GM18511 (cell line): ENCODE measurements at regions not wholly inside any gene's neighbourhood (a gene's known extent, or its start where the extent isn't known, plus 50 kb on each side); places are given as distances from the start of the nearest gene placed in this dataset.
A peak's percentile ranks its signal among the peaks of the same experiment; 100 is the strongest.

ENCODE experiments used
- ATAC-seq: cut with Tn5 transposase; IDR thresholded peaks from one replicate; pipeline ENCODE4 v1.9.1; 2021; ENCODE audit warnings: mild to moderate bottlenecking, moderate library complexity; ENCODE audit not compliant: unreplicated experiment

DNA sequence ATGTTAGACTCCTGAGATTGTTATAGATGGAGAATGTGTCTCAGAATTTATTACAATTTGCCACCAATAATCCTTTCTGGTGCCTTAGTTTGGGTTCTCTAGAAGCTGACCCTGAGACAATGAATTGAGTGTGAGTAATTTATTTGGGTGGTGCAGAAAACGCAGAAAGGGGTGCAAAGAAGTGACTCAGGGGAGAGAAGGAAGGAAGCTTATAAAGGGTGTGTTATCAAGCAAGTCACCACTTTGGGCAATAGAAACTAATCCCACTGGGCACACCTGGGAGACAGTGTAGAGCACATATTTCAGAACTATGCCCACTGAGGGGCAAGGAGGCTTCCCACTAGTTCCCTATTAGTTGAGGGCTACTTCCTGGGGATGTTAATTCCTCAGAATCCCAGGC, 320.6 kb downstream of the MID1IP1 start:
- no peak for ATAC-seq

DNA sequence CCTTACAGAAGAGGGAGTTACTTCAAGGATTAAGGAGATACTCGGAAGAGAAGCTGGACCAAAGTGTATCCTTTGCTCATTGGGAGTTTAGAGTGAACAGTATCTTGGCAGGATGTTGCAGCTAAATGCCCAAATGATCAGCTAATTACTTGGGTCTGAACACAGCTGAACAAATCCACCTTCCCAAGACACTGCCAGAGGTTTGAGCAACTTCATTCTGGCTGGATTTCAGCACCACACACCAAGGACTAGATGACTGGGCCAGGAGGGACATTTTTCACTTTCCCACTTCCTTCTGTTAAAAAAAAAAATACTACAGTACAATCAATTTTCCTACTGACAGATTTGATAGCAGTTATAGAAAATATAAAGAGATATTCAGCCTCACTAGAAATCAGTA, 324.6 kb downstream of the MID1IP1 start:
- no peak for ATAC-seq

DNA sequence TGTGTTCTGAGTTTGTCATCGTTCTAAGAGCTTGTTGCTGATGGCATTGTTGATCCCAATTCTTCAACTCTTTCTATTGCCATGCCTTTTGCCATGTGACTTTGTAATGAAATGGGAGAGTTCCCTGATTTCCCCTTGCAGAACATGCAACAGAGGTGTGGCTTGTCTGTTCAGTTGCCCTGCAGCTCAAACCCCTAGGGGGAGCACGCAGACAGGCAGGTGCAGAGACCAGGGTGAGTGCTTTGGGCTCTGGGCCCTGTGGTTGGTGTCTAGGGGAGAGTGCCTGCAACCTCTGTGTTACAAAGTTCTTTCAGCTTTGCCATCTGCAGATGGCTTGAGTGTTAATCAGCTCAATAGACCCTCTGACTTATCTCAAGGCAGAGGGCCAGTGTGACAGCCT, 332.7 kb downstream of the MID1IP1 start:
- ATAC-seq = no peak

DNA sequence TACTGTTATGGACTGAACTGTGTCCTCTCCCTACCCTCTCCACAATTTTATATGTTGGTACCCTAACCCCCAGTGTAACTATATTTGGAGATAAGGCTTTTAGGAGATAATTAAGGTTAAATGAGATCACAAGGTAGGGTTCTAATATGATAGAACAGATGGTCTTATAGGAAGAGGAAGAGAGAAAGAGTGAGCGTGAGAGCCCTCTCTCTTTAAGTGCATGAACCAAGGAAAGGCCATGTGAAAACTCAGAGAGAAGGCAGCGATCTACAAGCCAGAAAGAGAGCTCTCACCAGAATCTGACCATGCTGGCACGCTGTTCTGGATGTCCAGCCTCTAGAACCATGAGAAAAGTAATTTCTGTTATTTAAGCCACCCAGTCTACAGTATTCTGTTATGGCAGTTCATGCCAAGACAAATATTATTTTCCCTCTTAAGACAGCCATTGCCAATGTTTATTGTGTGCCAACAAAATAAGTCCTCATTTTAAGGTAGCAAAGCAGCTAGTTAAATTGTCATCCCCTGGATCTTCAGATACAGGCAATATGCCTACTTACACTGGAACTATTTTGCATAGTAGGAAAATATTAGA, 336.2 kb downstream of the MID1IP1 start:
- ATAC-seq = no peak

DNA sequence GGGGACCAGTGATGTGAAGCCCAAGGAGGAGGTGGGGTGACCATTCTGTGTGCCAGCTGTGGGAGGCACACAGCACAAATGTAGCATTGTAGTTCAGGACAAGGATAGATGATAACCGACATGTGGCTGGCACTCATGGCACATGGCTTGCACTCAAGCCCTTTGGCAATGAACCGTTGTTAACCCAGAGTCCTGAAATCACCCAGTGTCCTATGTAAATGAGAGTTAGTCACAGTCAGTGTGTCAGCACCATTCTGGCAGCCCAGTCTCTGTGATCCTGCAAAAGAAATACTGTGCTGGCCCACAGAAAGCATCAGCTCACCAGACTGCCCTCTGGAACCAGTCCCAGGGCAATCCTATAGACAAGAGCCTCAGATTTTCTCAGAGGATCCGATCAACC, 339.3 kb downstream of the MID1IP1 start:
- ATAC-seq = no peak

DNA sequence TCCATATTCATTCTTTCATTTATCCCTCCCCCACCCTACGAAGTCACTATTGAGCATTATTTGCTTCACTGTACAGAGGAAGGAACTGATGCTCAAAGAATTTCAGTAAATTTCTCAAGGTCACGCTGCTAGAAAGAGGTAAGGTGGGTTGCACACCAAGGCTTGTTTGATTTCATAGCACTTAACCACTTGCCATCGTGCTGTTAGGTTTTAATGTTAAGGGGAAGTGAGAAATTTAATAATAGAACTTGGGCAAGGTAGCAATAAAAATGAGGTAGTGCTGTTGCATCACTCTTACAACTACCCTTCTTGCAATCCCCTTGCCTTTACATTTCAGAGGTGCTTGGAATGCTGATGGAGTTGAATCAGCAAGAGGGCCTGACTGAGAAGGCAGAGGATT, 343.1 kb downstream of the MID1IP1 start:
- ATAC-seq = peak; percentile 82

DNA sequence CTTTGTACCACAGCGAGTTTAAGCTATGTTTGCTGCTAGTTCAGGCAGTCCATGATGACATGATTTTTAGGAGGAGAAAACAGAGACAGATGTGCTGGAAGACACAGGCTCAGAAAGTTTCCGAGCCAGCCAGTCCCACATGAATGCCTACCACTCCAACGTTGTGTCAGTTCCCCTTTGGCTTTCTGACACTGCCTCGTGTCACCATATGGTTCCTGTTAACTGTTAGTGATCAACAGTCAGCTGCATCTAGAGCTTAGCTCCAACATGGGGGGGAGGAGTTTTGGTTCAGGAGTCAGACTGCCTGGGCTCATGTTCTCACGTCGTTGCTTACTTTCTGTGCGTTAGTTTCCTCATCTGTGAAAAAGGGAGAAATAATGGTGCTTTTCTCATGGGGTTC, 343.7 kb downstream of the MID1IP1 start:
- ATAC-seq = peak; percentile 67

DNA sequence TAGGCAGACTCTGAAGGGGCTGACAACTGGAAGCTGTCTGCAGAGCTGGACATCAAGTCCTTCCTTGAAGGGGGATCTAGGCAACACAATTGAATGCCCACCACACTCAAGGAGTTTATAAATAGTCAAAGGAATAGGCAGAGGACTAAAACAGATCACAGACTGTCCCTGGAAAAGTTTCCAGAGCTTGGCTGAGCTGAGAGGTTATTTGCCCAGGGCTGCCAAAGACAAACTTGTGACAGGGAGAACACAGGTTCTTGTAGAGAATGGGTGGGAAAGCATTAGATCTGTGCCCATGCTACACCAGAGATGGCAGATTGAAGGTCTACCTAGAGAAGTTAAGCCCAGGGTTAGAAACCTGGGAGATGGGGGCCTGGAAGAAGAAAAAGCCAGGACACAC, 344.6 kb downstream of the MID1IP1 start:
- no peak for ATAC-seq

DNA sequence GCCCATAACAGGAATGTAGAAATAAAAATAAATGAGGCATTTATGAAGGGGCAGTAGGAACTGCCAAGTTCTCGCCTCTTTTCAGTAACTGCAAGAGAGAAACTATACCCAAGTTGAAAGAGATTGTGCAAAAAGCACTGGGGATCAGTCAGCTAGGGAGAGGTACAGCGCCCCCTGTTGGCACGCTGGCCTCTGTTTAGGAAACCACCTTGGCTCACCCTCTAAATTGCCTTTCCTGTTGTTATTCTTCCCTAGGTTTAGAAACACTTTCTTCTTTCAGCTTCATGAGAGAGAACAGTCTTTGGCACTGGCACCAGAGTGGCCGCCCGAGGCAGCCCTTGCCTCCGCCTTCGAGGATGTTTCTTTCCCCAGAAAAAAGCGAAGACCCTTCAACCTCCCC, 348.5 kb downstream of the MID1IP1 start:
- no peak for ATAC-seq

DNA sequence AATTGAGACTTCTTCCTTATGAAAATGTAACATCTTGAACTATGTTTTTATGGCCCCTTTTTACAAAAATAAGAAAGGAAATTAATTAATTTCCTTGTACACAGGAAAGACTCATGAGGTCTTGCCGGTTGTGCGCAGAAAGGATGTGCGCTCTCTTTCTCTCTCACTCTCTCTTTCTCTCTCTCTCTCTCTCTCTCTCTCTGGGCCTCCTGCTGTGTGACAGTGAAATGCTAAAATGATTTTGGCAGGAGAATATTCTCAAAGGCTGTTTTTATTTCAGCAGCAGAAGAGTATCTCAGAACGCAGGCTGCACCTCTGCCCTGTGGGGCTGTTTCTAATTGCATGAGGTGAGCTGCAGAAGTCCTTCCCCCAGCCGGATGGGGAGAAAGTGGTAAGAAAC, 349.0 kb downstream of the MID1IP1 start:
- ATAC-seq = no peak

DNA sequence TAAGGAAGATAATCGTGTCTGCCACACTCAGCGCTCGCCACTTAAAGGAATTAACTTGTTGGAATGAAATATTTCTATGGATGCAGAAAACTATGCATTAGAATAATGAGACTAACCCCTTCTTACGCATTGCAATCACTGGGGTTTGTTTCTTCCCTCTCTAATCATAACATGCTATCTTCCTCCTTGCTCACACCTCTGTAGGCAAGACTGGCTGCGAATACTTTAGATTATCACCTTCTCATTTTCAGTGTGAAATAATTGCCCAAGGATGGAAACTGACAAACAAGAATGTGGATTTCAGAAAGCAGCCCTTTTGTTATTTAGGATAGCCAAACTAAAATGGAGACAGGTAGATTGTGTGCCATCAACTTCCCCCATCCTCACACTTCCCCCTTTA, 349.4 kb downstream of the MID1IP1 start:
- no peak for ATAC-seq

DNA sequence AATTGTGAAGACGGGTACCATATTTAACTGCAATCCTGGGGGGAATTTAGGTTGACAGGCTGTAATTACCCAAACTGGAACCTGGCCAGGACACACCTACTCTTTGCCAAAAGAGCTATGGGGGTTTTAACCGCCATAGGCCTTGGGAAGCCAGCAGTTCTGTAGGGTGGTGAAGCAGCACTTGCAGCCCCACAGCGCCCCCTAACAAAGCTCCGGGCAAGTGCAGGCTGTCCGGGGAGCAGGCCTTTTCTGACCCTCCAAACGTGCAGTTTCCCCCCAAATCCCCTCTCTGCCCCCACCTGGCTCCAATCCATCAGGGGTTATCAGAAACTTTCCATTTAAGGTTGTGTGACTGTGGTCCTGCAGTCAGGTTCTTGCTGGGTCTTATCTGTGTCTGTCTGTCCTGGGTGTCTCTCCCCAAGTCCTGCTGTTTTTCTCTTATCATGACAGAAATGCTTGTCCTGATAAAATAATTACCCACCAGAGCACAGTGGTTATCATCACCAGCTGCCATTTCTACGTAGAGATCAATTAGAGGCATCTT, 350.9 kb downstream of the MID1IP1 start:
- ATAC-seq = no peak

DNA sequence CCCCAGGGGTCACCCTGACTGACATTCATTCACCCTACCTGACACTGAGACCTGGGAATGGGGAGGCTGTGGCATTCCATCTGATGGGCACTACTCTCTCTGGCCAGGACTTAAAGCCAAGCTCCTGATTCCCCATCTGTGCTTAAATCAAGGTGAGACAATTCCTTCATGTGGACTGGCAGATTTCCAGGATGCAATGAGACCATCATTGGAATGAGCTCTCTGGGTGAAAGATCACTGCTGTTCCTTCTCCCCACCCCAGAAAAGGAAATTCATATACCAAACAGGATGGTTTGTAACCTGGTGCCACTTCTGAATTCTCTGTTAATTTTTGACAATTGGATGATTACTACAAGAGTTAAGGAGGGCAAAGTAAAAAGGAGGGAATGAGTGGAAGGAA, 354.8 kb downstream of the MID1IP1 start:
- ATAC-seq = no peak

DNA sequence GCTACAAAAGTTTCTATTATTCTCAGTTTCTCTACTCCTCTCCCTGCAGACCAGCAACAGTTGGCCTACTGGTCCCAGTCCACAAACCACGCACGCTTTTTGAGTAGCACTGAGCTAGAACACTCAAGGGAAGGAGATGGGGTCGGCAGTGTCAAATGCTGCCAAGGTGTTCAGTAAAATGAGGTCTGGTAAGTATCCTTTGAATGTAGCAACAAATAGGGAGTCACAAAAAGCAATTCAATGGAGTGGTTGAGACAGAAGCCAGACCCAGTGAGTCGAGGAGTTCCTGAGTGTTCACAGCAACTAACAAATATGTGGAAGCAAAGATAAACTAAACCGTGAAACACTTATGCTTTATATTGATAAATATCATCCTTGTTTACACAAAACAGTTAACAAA, 355.7 kb downstream of the MID1IP1 start:
- ATAC-seq = no peak

DNA sequence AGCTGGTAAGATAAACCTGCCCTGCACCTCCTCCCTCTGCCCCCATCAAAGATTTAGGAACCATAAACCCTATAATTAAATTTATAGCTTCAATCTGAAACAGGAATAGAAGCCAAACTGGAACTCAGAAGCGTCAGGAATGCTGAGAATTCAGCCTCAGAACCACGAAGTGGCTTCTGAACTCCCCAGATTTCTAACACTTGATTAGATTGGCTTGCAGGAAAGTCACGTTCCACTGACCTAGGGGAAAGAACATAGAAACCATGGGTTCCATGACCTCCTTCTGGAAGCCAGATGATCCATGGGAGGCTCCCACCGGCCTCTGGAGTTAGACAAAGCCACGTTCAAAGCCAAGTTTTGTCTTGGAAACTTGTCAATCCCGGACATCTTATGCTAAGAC, 356.5 kb downstream of the MID1IP1 start:
- ATAC-seq = no peak

DNA sequence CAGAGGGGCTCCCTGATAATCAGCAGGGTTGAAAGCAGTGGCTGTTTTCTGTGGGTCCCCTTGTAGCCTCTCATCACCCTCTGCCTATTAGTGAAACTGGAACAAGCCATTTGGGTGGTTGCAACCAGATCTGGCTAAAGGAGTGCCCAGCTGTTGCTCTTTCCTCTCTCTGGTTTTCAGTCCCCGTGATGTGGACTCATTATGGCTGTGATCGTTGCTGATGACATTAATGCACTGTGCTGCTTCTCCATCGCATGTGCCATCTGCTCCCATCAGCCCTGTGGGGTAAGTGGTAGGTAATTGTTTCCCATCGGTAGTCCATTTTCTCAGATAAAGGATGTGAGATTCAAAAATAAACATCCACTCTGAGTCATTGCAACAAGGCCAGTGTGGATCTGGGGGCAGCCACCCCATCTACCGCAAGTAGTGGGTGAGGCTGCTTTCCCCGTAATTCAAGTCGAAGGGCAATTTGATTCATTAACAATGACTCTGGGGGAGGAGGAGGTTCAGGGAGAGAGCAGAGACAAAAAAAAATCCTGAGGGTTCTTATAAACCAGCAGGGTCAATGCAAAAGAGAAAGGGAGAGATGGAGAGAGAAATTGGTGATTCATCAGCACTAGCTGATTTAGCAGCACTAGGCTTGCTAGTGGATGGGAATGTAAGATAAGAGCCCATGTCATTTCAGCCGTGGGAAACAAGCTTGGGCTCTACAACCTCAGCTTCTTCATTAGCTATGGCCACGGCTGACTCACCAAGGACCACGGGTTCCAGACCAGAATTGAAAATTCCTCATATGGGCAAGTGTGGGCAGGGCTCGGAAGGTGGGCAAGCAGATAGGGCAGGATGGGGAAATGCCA, 357.8 kb downstream of the MID1IP1 start:
- peak; percentile 57 for ATAC-seq

DNA sequence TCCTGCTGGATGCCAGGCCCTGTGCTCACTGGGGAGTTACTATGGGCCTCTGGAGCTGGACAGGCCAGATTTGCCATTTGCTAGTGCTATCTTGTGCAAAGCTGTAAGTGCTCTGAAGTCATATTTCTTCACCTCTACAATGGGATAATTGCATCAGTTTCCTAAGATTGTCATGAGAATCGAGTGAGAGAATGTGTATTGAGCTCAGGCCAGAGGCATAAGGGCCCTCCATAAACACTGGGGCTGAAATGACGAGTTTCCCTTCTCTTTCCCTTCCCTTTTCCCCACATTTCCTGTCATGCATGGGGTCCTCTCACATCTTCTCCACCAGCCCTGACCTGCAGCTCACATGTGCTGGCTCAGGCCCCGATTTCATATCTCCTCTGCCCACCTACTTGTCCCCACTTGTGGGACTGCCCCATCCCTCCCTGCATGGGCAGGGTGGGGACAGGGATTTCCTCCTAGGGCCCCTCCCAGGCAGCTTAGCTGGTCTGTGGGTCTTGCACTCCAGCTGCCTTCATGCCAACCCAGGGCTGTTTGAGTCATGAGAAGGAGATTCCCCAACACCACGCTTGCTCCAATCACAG, 358.8 kb downstream of the MID1IP1 start:
- no peak for ATAC-seq

DNA sequence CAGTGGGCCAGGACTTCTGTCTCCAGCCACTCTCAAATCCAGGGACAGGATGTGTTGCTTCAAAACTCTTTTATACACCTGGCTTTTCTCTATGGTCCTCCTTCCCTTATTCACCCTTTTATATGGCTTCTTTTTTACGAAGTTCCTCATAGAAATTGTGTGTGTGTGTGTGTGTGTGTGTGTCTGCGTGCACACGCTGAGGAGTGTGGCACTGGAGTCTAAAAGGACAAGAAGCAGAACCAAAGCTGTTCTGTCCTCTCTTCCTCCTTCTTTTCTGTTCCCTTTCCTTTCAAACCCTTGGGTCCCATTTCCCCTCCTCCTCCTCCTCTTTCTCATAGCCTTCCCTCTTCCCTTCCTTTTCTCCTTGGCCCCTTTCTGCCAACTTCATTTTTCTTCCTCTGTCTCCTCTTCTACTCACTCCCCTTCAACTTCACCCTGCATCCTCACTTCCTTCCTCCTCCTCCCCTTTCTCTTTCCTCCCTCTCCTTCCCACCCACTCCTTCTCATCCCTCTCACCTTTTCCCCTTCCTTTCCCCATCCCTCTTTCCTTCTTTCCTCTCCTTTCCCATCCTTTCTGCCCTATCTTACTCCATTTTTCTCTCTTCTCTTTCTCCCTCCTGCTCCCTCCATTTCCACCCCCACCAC, 360.5 kb downstream of the MID1IP1 start:
- ATAC-seq = no peak

DNA sequence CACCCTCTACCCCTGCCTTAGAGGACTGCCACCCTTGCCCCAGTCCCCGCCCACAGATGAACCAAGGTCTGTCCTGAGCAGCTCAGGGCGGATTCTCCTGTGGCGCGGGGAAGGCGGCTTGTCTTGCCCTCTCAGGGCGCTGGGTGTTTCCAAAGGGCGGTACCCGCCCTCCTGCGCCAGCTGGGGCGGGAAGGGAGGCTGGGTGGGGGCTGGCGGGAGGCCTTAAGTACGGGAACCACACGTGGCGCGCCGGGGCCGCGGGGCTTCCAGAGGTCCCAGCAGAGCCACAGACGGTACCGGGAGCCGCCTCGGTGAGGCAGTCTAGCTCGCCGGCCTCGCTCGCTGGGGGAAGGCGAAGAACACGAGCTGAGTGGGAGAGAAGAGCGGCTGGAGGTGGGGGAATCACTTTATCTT, 361.1 kb downstream of the MID1IP1 start:
- no peak for ATAC-seq

DNA sequence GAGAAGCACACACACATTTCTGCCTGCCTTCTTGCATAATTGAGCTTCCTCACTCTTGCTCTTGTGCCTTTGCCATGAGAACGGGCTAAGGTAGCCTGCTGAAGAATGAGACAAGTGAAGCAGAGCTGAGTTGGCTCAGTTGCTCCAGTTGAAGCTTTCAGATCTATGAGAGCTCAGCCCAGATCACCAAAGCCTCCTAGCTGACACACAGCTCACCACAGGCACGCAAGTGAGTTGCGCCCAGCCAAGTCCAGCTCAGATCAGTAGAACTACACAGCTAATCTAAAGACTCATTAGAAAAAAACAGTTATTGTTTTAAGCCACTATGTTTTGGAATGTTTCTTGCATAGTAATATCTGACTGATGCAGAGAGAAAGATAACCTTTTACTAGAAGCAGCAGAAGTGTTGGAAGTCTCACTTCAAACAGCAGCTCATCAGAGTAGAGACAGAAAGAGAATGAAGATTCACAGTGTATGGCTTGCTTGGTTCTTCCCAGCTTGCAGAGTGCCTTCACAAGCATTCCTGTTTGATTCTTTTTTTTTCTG, 362.4 kb downstream of the MID1IP1 start:
- ATAC-seq = no peak

DNA sequence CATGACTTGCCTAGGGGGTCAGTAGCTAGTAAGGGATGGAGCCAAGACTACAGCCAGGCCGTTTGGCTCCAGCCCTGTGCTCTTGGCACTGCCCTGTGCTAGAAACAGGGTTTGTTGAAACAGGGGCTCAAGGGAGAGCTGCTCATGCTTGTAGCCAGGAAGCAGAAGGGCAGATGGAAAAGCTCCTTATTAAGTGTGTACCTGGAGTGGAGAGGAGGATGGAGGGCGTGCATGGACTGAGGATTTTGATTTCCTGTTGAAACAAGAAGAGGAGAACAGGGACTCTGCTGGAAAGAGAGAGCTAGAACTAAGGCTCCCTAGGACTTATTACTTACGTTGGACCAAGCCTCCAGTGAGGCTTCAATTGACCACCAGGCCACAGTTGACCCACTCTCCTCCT, 363.0 kb downstream of the MID1IP1 start:
- no peak for ATAC-seq
